HG03039 (cell line): ENCODE measurements at regions not wholly inside any gene's neighbourhood (a gene's known extent, or its start where the extent isn't known, plus 50 kb on each side); places are given as distances from the start of the nearest gene placed in this dataset.

ENCODE experiments used
- ATAC-seq: cut with Tn5 transposase; IDR thresholded peaks from one replicate; pipeline ENCODE4 v1.9.1; 2021; ENCODE audit warnings: mild to moderate bottlenecking, moderate library complexity; ENCODE audit not compliant: unreplicated experiment

DNA sequence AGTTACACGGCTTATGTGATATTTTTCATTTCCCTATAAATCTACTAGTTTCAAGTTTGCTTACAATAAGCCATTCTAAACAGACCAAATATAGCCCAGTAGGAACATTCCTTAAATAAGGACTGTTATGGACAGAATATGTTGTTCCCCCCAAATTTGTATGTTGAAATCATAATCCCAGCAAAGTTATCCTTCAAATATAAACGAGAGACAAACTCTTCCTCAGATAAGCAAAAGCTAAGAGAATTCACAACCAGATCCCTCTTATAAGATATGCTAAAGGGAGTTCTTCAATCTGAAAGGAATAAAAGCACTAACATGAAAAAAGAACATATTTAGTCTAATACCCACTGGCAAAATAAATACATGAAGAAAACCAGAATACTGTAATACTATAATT lies 795.5 kb upstream of the GJE1 start:
- ATAC-seq, result no peak

DNA sequence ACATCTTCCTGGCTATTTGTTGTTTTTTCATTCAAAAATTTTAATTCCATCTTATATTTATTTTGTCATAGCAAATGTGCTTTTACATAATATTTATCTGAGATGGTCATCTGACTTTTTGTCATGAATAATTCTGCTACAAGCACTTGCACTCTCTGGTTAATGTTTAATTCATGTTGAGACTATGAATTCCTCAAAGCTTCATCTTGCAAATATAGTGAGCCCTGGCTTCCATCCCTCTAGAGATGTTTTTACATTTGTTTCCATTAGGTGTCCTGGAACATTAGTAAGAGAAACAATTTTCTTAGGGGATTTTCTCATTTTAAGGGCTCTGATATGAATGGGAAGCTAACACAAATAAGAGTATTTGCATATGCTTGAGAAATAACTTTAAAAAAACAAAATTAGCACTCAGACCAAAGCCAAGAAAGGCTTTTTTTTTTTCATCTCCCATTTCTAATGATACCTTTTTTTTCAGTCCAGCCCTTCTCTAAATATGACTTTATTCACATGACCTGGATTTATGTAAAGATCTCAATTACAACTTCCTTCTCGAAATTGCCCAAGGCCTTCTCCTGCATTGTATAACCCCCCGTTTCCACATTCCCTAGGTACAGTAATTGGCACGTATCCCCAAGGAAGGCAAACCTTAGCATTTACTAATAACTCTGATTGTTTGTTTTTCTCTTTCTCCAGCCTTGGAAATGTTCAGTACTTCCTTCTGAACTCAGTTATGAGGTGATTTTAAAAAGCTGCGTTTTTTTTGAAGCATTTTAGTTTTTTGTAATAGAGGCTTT lies 797.0 kb upstream of the GJE1 start:
- ATAC-seq, result no peak

DNA sequence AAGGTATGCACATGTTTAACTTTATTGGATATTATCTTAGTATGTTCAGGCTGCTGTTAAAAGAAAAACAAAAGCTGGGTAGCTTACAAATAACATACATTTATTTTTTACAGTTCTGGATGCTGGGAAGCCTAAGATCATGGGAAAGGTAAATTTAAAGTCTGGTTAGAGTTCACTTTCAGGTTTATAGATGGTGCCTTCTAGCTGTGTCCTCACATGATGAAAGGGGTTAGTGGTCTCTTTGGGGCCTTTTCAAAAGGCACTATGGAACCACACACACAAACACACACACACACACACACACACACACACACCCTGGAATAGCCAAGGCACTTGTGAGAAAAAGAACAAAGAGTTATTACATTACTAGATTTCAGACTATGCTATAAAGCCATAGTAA lies 805.8 kb upstream of the GJE1 start:
- no peak for ATAC-seq

DNA sequence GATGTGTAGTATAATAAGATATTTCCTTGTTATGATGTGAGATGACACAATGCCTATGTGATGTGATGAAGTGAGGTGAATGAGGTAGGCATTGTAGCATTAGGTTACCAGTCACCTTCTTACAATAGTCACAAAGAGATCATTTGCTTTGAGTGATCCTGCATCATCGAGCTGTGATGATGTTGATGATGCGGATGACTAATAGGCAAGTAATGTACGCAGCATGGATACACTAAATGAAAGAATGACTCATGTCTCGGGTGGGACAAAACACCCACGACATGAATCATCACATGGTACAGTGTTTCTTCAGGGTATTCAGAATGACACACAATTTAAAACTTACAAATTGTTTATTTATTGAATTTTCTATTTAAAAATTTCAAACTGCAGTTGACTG lies 806.3 kb upstream of the GJE1 start:
- ATAC-seq, result no peak

DNA sequence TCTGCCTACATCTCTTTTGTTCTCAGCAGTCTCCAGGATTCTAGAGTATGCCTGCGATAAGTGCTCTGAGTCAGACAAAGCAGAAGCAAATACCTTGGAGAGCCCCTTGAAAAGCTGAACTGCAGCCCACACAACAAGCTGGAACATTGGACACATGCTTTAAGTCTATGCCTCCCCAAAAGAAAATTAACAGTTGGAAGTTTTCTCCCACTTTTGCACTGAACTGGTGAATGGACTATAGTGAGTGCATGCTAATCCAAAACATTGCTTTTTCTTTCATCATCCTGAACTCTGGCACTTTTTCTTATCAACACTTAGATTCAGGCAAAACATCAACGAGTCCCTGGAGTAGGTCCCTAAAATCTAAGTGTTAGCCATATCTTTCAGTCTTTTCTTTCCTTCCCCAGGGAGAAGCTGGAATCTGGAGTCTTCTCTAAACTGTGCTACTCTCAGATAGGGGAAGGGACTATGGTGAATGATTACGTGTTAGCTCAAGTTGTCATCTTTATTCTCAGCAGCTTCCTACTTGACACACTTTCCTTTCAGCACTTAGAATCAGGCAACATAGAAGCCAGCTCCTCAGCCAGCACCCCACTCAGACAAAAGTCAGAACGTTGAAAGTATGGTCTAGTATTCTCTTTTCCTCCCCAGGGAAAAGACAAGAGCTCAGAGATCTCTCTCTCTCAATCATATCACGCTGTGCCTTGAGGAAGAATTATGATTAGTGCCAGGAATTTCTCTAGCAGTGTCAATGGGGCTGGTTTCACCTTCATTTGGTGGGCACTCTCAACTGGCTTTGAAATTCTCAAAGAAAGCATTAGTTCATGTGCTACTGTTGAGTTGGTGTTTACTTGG lies 811.0 kb upstream of the GJE1 start:
- no peak for ATAC-seq

DNA sequence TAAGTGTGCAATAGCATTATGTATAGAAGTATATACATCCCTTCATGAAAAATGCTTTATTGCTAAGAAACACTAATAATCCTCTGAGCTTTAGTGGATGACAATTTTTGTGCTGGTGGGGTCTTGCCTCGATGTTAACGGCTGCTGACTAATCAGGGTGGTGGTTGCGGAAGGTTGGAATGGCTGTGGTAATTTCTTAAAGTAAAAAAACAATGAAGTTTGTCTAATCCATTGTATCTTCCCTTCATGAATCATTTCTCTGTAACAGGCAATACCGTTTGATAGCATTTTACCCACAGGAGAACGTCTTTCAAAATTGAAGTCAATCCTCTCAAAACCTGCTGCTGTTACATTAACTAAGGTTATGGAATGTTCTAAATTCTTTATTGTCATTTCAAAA lies 816.5 kb upstream of the GJE1 start:
- no peak for ATAC-seq

DNA sequence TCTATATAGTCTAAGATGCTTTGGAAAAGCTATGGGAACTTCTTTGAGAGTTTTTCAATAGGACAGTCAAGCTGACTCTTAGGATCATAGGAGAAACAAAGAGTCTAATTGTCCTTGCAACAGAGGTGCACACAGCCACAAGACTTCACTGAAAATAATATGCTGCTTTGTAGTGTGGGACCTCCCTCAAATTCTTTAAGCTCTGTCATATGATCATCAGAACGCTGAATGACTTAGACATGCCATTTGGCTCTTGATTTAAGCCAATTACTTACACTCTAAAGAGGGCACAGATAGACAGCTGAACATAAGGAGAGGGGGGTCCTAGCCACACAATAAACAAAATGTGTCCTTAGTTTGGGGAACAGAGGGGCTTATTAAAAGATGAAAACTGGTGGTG lies 818.7 kb upstream of the GJE1 start:
- no peak for ATAC-seq

DNA sequence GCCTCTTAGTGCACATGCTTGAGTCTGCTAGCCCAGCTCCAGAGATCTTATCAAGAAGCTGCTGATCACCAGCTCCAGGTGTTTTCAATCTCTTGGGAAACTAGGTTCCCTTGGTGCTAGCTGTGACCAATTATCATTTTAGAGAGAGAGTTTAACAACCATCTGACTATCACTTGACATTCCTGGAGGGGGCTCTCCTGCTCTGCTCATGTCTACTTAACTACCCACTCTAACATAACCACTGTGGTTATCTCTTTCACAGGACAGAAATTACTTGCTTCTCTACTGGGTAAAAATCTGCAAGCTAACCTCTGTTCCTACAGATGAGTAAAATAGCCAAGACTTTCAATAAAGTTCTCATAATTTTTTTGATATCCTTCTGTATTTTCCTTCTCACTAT lies 823.4 kb upstream of the GJE1 start:
- no peak for ATAC-seq

DNA sequence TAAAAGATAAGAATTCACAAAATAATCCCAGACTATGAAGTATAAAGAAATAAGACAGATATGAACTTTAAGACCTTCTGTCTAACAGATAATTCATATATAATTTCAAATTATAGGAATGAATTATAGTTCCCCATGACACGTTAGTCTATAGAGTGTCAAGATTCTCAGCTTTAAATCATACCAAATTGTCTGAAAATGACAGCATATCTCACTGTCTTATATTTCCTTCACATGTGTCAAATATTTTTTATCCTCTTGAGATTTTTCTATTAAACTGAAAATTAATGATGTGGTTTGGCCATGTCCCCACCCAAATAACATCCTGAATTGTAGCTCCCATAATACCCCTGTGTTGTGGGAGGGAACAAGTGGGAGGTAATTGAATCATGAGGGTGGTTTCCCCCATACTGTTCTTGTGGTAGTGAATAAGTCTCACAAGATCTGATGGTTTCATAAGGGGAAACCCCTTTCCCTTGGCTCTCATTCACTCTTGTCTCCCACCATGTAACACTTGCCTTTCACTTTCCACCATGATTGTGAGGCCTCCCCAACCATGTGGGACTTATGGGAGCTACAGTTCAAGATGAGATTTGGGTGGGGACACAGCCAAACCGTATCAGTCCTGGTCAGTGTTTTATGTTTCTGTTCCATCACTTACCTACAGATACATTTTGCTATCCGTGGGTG lies 825.3 kb upstream of the GJE1 start:
- ATAC-seq, result no peak

DNA sequence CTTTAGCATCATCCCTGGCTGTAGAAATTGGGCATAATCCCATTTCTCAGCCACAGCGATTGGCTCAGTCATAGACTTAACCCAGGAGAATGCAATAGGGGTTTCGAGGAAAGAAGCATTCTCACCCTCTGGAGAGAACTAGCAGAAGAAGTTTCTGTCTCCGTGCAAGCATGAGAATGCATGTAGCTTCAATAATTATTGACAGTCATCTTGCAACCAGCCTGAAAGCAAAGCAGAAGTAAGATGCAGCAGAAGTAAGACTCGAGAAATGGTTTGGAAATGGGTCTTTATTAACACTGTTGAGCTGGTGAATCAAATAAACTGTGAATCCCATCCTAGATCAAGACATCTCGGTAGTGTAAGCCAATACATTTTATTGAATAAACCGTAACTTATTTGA lies 828.8 kb upstream of the GJE1 start:
- no peak for ATAC-seq

DNA sequence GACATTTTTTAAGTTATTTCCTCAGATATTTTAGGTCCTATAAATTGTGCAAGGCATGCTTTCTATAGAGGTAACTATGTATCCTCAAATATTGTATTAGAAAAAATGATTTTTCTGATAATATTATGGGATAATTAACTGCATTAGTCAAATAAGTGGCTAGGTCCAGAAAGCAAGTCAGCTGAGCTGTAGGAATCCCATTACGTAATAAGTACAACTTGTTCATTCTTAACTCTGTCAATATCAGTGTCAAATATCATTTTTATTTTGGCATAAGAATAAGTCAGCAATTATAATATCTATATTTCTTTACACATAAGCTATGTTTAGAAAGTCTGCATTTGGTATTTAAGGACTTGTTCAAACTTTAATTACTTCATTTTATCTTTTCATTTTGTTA lies 830.9 kb upstream of the GJE1 start:
- no peak for ATAC-seq

DNA sequence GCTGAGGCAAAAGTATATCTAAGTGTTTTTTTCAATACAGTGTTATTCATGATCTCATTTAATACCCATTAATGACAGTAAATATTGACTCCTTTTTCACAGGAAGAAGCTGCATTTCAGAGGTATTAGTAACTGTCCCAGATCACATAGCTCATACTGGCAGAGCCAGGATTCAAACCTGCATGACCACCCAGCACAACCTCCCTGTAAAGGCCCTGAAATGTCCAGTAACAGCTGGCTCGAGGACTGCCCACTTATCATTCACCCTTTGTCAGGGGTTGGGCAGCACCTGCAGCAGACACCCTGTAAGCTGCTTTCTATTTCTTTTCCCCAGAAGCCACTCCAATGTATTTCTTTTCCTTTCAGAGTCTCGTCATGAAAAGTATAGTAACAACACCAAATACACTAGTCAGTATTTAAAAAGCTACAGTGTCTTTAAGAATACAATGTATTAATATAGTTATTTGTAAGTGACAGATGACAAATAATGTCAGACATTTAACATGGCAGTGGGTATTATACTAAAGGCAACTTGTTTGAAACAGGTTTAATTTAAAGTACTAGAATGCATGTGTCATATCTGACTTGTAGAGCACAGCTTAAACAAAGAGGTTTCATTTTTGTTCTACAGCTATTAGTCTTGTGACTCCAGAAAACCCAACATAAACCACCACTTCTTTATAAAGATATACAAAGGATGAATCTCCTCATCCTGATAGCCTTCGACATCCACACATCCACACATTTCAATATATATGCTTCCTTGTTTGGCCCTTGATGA lies 841.6 kb upstream of the GJE1 start:
- ATAC-seq, result no peak

DNA sequence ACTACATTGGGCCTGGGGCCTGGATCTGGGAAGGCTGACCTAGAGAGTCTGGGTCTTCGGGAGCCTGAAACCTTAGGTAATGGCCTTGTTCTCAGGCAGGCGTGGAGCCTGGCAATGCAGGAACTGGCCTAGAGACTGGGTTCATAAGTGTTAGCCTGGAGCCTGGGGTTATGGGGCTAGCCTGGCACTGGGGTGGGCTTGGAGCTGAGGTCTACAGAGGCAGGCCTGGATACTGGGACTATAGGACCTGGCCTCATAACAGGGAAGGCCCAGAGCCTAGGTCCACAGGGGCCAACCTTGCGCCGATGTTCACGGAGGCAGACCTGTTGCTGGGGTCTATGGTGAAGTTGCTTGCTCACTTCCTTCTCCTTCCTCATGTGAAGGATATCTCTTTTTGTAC lies 843.8 kb upstream of the GJE1 start:
- no peak for ATAC-seq

DNA sequence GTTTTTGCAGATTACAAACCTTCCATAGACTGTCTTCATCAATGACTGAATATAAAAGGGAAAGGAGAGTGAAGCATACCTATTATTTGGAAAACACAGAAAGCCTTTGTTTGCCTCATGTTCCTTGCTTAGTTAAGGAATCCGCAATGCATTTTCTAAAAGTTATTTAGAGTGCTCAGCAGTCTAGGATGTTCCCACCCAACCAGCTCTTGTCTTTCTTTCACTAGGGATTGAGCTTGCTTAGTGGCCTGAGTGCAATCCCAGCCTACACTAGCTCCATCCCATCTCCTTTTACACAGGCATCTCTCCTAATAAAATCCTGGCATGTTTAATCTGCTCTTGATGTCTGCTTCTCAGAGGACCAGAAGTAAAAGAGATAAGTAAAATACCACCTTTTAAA lies 850.5 kb upstream of the GJE1 start:
- ATAC-seq, result no peak

DNA sequence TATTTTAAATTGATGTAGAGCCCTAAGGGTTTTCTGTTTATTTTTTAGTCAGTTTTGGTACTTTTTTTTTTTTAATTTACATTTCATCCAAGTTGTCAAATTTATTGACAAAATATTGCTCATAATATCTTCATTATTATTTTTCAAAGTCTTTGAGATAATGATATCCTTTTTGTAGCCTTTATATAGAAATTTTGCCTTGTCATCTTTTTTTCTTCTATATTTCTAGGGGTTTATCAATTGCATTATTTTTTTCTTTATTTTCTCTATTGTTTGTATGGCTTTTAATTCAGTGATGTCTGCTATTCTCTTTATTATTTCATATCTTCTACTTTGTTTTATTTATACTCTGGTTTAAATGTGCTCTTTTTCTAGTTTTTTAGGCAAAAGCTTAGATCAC lies 863.0 kb upstream of the GJE1 start:
- ATAC-seq, result no peak

DNA sequence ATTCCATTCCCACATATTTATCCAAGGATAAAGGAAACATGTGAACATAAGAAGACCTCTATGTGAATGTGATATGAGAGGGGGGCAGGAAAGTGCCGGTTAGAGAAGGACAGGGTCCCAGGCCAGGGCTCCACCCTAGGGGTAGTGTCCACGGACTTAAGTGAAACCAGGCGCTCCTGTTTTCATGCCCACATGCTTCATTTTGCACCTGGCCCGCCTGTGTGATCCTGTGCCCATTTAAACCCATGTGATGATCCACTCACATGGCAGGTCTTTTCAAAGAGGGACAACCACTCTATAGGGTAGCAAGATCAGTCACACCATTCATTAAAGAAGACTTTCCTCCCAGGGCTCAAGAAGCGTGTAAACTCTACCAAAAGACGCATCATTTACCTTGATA lies 865.3 kb upstream of the GJE1 start:
- no peak for ATAC-seq

DNA sequence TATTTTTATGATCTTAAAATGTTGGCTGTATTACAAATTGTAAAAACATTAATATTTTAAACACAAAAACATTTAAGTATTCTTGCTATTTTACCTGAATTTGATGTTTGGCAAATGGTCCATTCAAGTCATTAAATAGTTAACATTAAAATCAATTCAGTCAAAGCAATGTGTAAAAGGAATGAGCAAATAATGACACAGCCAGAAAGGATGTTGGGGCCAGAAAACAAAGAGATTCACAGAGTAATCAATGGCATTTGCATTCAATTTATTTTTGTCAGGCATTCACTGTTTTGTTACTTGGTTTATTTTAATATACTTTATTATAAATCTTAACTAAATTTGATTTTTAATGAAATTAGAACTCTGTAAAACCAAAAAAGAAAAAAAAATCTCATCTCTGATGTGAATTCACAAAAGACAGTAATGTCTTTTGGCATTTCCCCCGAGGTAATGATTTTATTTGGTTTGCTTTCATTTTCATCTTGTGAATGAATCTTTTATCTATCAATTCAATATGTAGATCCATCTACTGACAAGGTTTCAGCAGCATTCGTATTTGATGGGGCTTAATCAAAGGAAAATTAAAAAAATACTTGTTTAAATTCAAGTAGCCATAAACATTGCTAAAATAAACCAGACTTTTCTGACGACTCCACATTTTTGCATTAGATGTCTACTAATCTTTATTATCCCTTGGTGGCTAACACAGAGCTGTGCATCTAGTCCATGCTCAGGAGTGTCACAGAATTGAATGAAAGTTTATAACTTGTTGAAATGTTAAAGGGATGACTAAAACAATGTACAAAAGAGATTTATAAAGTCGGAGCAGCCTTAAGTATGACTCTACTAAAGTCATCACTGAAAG lies 866.7 kb upstream of the GJE1 start:
- no peak for ATAC-seq

DNA sequence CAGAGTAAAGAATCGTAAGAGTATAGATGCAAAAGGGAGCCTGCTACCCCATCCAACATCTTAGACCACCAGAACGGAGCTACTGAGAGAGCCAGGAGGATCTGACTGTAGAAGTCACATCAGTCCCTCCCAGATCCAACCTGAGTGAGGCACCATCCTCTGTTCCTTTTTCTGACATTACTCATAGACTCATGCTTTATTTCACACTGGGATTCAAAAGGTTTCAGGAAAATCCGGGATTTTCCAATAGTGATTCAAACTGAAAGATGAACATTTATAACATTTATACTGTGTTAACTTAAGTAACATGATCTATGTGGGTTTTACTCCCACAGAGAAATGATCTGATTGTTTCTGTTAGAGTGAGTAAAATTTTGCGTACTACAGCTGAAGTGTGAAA lies 868.6 kb upstream of the GJE1 start:
- no peak for ATAC-seq

DNA sequence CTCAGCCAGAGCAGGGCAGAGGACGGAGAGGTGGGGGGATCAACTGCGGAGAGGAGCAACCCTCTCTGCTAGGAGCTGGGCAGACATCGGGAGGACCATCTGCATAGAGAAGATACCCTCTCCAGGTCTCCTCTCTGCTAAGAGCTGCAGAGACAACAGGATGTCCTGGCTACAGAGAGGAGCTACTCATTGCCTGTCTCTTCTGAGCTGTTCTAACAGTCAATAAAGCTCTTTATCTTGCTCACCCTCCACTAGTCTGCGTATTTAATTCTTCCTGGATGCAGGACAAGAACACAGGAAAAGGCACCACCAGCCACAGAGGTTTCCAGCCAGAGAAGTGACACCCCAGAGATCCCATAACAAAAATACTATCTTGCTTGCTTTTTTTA lies 871.1 kb upstream of the GJE1 start:
- ATAC-seq, result no peak

DNA sequence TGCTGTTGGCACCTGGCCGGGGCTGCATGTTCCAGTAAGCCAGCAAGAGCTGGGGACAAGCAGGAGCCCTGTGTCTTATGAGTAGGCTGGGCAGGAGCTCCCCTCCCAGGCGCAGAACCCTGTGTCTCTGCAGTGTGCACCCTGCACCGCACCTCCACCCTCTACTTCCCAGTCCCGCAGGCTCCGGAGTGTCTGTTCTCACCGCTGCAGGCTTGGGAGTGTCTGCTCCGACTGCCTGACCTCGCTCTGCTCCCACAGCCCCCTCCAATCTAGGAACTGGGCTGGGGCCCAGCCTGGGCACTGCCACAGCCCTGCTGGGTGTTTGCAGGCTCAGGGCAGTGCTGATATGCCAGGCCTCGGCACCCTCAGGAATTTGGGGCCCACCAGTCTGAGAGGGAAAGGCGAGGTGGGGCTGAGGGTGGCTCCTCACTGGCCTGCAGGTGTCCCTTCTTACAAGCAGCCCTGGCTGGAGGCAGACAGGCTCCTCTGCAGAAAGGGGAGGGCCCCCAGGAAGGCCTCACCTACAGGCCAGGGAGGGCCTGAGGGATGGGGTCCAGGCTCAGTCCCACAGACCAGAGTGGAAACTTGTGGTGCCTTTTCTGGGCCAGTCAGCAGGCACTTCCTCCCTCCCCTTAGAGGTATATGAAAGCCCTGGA lies 871.6 kb upstream of the GJE1 start:
- no peak for ATAC-seq
